Mesodermal cell (in vitro differentiated cells): ENCODE measurements at regions not wholly inside any gene's neighbourhood (a gene's known extent, or its start where the extent isn't known, plus 50 kb on each side); places are given as distances from the start of the nearest gene placed in this dataset.

Experiments used
- H3K27ac ChIP-seq: 2 replicates; pipeline ENCODE4 v1.7.0; 2013; ENCODE audit warnings: mild to moderate bottlenecking, low read depth, low read length, moderate library complexity; ENCODE audit not compliant: severe bottlenecking
- H3K36me3 ChIP-seq: 2 replicates; pipeline ENCODE4 v1.7.1; 2013; ENCODE audit warnings: mild to moderate bottlenecking, low read length, moderate library complexity; ENCODE audit not compliant: control insufficient read depth, insufficient read depth
- H3K4me1 ChIP-seq: one replicate; pipeline ENCODE4 v1.7.1; 2013; ENCODE audit warnings: mild to moderate bottlenecking, low read length; ENCODE audit not compliant: insufficient read depth, control insufficient read depth, poor library complexity, severe bottlenecking
- H3K4me3 ChIP-seq: 2 replicates; pipeline ENCODE4 v1.7.0; 2013; ENCODE audit warnings: low read length, control low read depth, mild to moderate bottlenecking; ENCODE audit not compliant: insufficient read depth, poor library complexity, severe bottlenecking; ENCODE audit errors: extremely low read depth
- H3K9me3 ChIP-seq: 2 replicates; pipeline ENCODE4 v1.7.1; 2013; ENCODE audit warnings: mild to moderate bottlenecking, low read length, moderate library complexity; ENCODE audit not compliant: control insufficient read depth
- WGBS, 2 experiments: methylation state at CpG; one replicate each; pipeline ENCODE4 v1.1.5; 2013; ENCODE audit warnings: missing lambda C conversion rate in 2 of 2; ENCODE audit not compliant: insufficient coverage in 2 of 2; 5-methylcytosine and 5-hydroxymethylcytosine counted together

DNA sequence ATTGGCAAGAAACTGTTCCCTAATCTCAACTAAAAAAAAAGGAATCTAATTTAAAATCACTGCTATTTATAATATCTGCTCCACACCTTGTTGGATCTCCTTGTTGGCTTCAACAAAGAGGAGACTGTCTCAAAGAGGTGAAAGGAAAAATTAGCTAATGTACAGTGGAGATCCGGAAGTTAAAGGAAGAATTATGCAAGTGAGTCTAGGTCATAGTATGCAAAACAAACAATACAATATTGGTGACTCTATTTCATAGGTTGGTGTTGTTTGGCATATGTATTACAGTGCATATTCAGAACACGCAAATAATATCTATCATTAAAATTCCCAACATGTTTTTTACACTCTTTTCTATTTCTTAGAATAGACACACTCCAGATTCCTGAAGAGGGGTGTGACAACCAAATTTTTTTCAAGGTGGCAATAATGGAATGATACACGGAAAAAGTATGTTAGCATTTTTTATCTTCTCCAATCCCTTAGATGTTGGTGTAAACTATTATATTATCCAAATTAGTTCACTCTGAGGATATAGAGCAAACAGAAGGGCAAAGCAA is 685.3 kb downstream of the KCNA4 start:
- Histone ChIP-seq H3K4me3 (no peak overlapping the region), H3K36me3 (no peaks in the 10 kb centered on the region), H3K9me3 (no peaks in the 10 kb centered on the region), H3K27ac (no peak overlapping the region), H3K4me1 (no peaks in the 10 kb centered on the region)
- WGBS, 2 experiments = no CpG with 5 or more reads among the region's 3 CpGs

DNA sequence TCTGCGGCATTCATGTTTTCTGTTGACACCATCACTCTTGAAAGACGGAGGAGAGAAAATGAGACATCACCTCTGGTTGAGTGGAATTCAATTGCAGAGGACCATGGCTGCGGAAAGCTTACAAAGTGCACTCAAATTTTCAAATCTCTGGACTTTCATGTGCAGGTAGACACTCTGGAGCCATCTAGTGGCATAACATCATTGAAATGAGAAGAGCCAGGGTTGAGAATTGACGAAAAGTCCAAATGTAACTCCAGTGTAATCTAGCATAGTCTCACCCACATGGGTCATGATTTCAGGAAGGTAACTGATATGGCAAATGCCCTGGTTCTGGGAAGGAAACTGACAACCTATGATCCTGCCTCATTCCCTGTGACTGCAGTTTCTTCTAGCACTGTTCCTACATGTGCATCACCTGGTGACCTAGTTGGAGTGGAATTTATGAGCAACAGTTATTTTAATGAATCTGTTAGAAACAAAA is 687.8 kb downstream of the KCNA4 start:
- no peaks in the 10 kb centered on the region for H3K9me3 ChIP-seq
- no peak overlapping the region for H3K27ac ChIP-seq
- 82 to 94% methylated on average over 3 of the region's 4 CpGs for WGBS, 2 experiments
- no peak overlapping the region for H3K4me3 ChIP-seq
- H3K4me1 ChIP-seq = no peaks in the 10 kb centered on the region
- H3K36me3 ChIP-seq = no peaks in the 10 kb centered on the region

DNA sequence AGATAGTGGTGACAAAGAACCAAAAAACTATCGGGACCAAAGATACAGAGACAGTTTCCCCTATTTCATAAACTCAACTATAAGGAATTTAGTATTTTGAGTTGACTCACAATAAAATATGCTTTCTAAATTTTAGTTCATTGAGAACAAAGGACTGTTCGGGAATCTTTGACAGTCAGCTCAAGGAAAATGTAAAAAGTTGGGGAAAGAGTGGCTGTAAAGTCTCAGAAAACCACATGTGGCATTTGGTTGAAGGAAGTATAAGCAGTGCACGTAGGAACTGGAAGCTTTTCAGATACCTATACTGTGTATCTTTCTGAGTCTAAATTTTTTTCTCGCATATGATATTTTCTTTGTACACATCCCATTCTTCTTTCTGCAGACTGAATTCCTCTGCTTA is 688.9 kb downstream of the KCNA4 start:
- H3K4me1 ChIP-seq = no peaks in the 10 kb centered on the region
- no peak overlapping the region for H3K4me3 ChIP-seq
- WGBS, 2 experiments = 89 to 90% methylated on average over 3 of the region's 4 CpGs
- H3K27ac ChIP-seq = no peak overlapping the region
- no peaks in the 10 kb centered on the region for H3K9me3 ChIP-seq
- no peaks in the 10 kb centered on the region for H3K36me3 ChIP-seq

DNA sequence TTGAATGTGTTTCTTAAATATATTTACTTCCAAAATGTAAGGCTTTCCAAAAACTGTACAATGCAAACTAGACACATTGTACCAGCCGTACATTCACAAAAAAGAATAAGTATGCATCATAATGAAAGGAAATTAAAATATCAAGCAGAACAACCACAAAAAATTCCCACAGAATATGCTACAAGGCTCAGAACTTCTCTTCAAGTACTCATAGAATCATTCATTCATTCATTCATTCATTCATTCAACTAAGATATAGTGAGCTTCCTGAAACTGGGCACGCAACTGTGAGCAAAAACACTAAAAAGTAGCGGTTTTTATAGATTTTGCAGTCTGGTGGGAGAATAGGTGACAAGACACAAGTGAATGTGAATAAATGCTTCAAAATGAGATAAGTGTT is 690.1 kb downstream of the KCNA4 start:
- H3K4me1 ChIP-seq = no peaks in the 10 kb centered on the region
- H3K36me3 ChIP-seq = no peaks in the 10 kb centered on the region
- WGBS, 2 experiments = 80 to 100% methylated on average over 1 of the region's 3 CpGs
- no peaks in the 10 kb centered on the region for H3K9me3 ChIP-seq
- H3K27ac ChIP-seq = no peak overlapping the region
- no peak overlapping the region for H3K4me3 ChIP-seq

DNA sequence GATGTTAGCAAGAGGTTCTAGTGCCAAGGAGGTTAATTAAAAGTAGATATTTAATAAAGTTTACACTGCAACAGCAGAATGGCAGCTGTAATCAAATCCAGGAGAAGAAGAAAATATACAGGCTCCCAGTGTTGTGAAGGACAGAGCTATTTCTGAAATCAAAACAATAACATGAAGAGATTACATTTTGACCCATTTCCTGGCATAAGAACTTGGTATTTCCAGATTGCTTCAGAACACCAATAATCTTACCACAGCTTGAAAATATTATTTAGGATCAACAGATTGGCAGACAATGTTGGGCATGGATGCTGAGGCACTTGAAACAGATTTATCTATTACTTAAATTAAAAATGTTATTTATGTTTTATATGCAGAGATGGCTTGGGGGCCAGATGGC is 692.5 kb downstream of the KCNA4 start:
- H3K36me3 ChIP-seq = no peaks in the 10 kb centered on the region
- no peak overlapping the region for H3K4me3 ChIP-seq
- H3K9me3 ChIP-seq = no peaks in the 10 kb centered on the region
- H3K27ac ChIP-seq = no peak overlapping the region
- H3K4me1 ChIP-seq = no peaks in the 10 kb centered on the region

DNA sequence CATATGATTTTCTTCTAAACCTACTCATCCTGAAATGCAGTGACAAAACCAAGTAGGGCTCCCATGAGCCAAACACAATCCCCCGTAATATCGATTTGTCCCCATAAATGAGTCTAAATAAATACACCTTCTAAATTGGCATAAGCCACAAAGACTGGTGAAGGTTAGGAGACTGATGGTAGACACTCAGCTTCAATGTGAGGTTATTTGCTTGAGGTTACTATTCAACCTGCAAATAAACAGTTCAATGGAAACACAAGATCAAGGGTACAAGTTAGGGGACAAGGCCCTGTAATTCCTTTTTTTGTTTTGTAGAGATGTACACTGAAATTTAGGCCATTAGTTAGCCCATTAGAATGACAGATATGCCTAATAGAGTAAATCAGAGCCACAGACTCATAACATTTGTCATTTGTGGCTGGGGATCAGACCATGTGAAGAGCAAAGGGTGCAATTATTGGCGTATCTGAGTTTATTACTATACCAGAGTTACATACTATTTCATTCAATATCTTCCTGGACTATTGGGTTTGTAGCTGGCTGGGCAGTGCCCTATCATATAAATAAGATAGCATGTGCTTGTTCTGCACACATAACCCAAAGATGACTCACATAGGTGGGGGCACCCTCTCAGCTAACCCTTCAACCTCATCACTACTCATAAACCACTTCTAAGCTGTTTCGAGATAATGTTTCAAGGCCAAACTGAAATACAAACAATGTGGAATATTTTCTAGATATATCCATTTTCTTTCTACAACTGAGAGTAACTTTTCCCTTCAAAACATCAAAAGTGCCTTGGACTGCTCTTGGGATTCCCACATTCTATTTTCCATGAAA is 695.3 kb downstream of the KCNA4 start:
- Histone ChIP-seq H3K27ac (no peak overlapping the region), H3K9me3 (no peaks in the 10 kb centered on the region), H3K4me3 (no peak overlapping the region), H3K4me1 (peaks cover 2% of the 10 kb centered on the region), H3K36me3 (no peaks in the 10 kb centered on the region)
- no CpG with 5 or more reads among the region's 4 CpGs for WGBS, 2 experiments

DNA sequence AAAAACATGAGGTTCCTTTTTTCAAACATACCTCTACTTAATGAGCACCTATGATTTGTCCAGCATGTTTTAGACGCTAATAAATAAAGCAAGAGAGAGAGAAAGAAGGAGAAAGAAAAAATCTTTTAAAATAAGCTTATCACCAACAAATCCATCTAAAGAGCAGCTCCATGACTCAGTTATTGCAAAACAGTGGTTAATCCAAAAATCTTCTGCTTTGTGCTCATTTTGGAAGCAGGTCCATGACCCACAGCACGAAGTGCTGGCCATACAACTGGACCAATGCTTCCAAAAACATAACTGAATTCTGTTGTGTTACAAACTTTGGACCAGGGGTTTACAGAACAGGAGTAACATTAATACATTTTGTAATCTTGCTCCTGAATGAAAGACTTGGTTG is 696.6 kb downstream of the KCNA4 start:
- Histone ChIP-seq H3K4me1 (peaks cover 2% of the 10 kb centered on the region), H3K4me3 (no peak overlapping the region)
- 83 to 100% methylated on average over 1 of the region's 2 CpGs for whole genome bisulfite sequencing, 2 experiments

DNA sequence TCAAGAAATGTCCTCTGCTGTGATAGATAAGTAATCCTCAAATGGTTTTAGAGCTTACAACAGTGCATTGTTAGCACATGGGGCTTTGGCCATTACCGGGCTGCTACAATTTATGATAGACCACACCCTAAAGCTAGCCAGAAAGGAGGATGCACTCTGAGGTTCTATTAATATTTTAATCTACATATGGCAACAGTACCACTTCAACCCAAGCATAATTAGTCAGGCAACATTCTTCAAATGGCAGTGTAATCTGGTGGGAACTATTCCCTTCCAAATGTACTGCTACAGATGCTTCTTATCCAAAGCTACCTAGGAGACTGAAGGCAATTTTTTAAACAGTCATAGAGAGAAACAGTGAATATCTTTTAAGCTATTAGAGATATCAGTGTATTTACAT is 697.6 kb downstream of the KCNA4 start:
- no CpG with 5 or more reads among the region's 1 CpG for WGBS, 2 experiments
- H3K27ac ChIP-seq = no peak overlapping the region
- H3K9me3 ChIP-seq = no peaks in the 10 kb centered on the region
- H3K36me3 ChIP-seq = no peaks in the 10 kb centered on the region
- H3K4me1 ChIP-seq = peaks cover 2% of the 10 kb centered on the region
- no peak overlapping the region for H3K4me3 ChIP-seq

More for the DNA sequence above, 696.6 kb downstream of the KCNA4 start:
- Histone ChIP-seq H3K9me3 (no peaks in the 10 kb centered on the region), H3K36me3 (no peaks in the 10 kb centered on the region), H3K27ac (no peak overlapping the region)

DNA sequence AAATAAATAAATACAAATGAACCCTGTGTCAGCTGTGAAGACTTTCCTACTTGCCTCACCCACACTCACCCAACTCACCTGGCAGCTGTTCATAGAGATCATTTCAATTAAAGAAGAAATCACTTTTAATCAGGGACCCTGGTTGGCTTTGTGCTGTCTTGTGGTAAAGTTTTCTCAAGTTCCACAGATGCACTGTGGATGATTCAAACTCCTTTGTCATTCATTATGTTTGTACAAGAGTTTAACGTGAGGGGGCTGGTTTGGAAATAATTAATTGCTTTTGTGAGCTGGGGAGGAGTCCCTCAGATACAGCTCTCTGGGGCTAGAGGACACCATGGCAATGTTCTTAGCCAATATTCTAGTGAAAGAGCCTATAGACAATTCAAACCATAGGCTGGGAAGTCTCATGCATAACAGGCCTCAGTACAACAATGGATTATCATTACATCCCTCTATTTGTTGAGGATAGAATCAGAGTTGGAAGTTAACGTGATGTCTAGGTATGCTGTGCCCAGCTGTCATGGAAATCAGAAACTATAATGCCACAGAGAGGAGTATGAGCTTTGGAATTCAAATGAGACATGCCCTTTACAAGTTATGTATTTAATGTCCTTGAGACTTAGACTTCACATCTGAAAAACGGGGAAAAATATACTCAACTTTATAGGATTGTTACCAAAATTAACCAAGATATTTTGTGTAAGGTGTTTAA is 698.5 kb downstream of the KCNA4 start:
- Histone ChIP-seq H3K36me3 (no peaks in the 10 kb centered on the region), H3K27ac (no peak overlapping the region), H3K9me3 (no peaks in the 10 kb centered on the region), H3K4me1 (peaks cover 2% of the 10 kb centered on the region), H3K4me3 (no peak overlapping the region)
- WGBS, 2 experiments = 83% methylated on average over 1 of the region's 3 CpGs; no CpG with 5 or more reads in 1 of the 2 experiments

DNA sequence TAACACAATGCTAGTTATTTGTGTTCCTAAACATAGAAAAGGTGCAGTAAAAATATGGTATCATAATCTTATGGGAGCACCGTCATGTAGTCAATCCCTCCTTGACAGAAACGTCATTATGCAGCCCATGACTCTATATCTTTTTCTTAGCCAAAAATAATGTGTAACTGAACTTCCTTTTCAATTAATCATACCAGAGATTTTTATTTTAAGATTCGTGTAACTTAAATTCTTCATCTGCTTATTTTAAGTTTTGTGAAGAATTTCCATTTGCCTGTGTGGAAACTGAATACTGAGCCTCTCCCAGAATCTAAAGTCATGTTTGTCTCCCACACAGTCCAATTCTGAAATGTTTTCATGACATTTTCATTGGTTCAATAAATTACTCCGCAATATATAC is 699.1 kb downstream of the KCNA4 start:
- 86% methylated on average over 2 of the region's 4 CpGs; no CpG with 5 or more reads in 1 of the 2 experiments for WGBS, 2 experiments
- peaks cover 2% of the 10 kb centered on the region for H3K4me1 ChIP-seq
- H3K4me3 ChIP-seq = no peak overlapping the region
- H3K36me3 ChIP-seq = no peaks in the 10 kb centered on the region
- H3K27ac ChIP-seq = no peak overlapping the region
- H3K9me3 ChIP-seq = no peaks in the 10 kb centered on the region

DNA sequence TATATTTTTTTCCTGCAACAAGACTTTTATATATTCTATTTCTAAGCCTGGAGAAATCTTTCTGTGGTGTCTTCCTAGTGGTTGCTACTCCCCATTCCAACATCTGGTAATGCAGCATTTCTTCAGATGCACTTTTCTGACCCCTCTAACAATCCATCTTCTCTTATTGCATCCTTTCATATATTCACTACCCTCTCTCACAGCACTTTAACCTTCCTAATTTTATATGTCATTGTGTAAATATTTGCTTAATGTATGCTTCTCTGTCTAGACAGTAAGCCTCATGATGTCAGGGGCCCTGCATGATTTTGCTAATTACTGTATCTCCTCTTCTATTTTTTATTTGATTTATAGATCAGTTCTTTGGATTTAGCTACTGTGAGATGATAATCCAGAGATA is 701.6 kb downstream of the KCNA4 start:
- Histone ChIP-seq H3K27ac (no peak overlapping the region), H3K9me3 (no peaks in the 10 kb centered on the region)

More for the DNA sequence above, 701.6 kb downstream of the KCNA4 start:
- Histone ChIP-seq H3K4me3 (no peak overlapping the region), H3K36me3 (no peaks in the 10 kb centered on the region), H3K4me1 (peaks cover 2% of the 10 kb centered on the region)
